GM23248 (cell line): ENCODE measurements at regions not wholly inside any gene's neighbourhood (a gene's known extent, or its start where the extent isn't known, plus 50 kb on each side); places are given as distances from the start of the nearest gene placed in this dataset.

Source experiments
- EZH2 ChIP-seq: fragments of 200-600 bp; sonication (generic); IDR thresholded peaks from 2 replicates; pipeline ENCODE4 v1.6.1; 2018; ENCODE audit warnings: antibody characterized with exemption, mild to moderate bottlenecking; ENCODE audit not compliant: insufficient read depth, poor library complexity, severe bottlenecking
- EZH2phosphoT487 ChIP-seq: fragments of 200-600 bp; sonication (generic); IDR thresholded peaks from 2 replicates; pipeline ENCODE4 v1.6.1; 2018; ENCODE audit warnings: antibody characterized with exemption, moderate library complexity, mild to moderate bottlenecking, low read depth; ENCODE audit not compliant: insufficient read depth

GRCh38 chr1:78348496-78349284, 142.1 kb upstream of the PTGFR start:
- TF ChIP-seq EZH2 (no peak), EZH2phosphoT487 (no peak)
